ENCODE measurements at regions not wholly inside any gene's neighbourhood (a gene's known extent, or its start where the extent isn't known, plus 50 kb on each side); places are given as distances from the start of the nearest gene placed in this dataset.

DNA sequence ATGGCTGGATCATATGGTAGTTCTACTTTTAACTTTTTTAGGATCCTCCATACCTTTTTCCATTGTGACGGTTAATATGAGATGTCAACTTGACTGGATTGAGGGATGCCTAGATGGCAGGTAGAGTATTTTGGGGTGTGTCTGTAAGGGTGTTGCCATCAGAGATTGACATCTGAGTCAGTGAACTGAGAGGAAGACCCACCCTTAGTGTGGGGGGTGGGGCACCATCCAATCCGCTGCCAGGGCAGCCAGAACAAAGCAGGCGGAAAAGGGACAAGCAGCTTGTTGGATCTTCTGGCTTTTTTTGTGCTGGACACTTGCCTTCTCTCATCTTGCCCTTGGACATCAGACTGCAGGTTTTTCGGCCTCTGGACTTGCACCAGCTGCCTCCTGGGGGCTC lies 168.5 kb upstream of the CXCL13 start:
- no peaks in the 10 kb centered on the region for H3K4me1 ChIP-seq (ENCODE audit: control insufficient read depth, insufficient read depth, low read length)
- no peaks in the 10 kb centered on the region for H4K20me1 ChIP-seq (ENCODE audit: control insufficient read depth, insufficient read depth)
- ChIA-PET POLR2A (no interaction called here), RAD21 (ENCODE audit: unreplicated experiment) (no interaction called here), SMC1A (ENCODE audit: uncharacterized antibody, unreplicated experiment) (no interaction called here), CTCF (interaction anchor here (1.3 kb wide), 1 partner anchor 164 kb away, joined by 4 read pairs; no protein-coding TSS in a partner anchor)
- no peaks in the 10 kb centered on the region for H3K79me2 ChIP-seq (ENCODE audit: control insufficient read depth, insufficient read depth, low read length)
- H3K4me2 ChIP-seq (ENCODE audit: control insufficient read depth, insufficient read depth): no peak overlapping the region
- no peak overlapping the region for H3K4me3 ChIP-seq
- H2AFZ ChIP-seq (ENCODE audit: control insufficient read depth, low read depth, low read length): no peak overlapping the region
- BruUV-seq (replicated peaks): no TSS peak
- DNase-seq (ENCODE audit: low read depth, low spot score) (no peak), ATAC-seq (no peak), FAIRE-seq (no peak)
- in situ Hi-C loops (cut with MboI): no loop called here
- no peaks in the 10 kb centered on the region for H3K27me3 ChIP-seq (replicated peaks in 1 of 2; ENCODE audit: control insufficient read depth in 2 of 2, insufficient read depth in 2 of 2, low read length in 1 of 2)
- intact Hi-C loops (cut with micrococcal nuclease; ENCODE audit: unreplicated experiment): no loop called here
- H3K9ac ChIP-seq (ENCODE audit: control insufficient read depth, insufficient read depth, low read length): no peak overlapping the region
- WGBS (ENCODE audit: insufficient coverage, insufficient replicate concordance, low lambda C conversion rate, missing lambda C conversion rate): 53% methylated on average over 4 of the region's 4 CpGs
- H3K9me3 ChIP-seq (replicated peaks; ENCODE audit: control insufficient read depth, insufficient read depth, low read length): no peaks in the 10 kb centered on the region
- no peaks in the 10 kb centered on the region for H3K36me3 ChIP-seq (ENCODE audit: control insufficient read depth in 2 of 2, insufficient read depth in 2 of 2, low read length in 1 of 2)
- no peak overlapping the region for H3K27ac ChIP-seq (ENCODE audit: control insufficient read depth, insufficient read depth)
- no peak for TF ChIP-seq SMARCA5 (IDR thresholded peaks at IDR 0.05)
- TF ChIP-seq, protein P1, sequence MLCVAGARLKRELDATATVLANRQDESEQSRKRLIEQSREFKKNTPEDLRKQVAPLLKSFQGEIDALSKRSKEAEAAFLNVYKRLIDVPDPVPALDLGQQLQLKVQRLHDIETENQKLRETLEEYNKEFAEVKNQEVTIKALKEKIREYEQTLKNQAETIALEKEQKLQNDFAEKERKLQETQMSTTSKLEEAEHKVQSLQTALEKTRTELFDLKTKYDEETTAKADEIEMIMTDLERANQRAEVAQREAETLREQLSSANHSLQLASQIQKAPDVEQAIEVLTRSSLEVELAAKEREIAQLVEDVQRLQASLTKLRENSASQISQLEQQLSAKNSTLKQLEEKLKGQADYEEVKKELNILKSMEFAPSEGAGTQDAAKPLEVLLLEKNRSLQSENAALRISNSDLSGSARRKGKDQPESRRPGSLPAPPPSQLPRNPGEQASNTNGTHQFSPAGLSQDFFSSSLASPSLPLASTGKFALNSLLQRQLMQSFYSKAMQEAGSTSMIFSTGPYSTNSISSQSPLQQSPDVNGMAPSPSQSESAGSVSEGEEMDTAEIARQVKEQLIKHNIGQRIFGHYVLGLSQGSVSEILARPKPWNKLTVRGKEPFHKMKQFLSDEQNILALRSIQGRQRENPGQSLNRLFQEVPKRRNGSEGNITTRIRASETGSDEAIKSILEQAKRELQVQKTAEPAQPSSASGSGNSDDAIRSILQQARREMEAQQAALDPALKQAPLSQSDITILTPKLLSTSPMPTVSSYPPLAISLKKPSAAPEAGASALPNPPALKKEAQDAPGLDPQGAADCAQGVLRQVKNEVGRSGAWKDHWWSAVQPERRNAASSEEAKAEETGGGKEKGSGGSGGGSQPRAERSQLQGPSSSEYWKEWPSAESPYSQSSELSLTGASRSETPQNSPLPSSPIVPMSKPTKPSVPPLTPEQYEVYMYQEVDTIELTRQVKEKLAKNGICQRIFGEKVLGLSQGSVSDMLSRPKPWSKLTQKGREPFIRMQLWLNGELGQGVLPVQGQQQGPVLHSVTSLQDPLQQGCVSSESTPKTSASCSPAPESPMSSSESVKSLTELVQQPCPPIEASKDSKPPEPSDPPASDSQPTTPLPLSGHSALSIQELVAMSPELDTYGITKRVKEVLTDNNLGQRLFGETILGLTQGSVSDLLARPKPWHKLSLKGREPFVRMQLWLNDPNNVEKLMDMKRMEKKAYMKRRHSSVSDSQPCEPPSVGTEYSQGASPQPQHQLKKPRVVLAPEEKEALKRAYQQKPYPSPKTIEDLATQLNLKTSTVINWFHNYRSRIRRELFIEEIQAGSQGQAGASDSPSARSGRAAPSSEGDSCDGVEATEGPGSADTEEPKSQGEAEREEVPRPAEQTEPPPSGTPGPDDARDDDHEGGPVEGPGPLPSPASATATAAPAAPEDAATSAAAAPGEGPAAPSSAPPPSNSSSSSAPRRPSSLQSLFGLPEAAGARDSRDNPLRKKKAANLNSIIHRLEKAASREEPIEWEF (IDR thresholded peaks at IDR 0.05; ENCODE audit: insufficient replicate concordance, low read depth, low read length): no peak
- no peak for TF ChIP-seq SREBF2 (IDR thresholded peaks at IDR 0.05; ENCODE audit: low read length)
- TF ChIP-seq, protein P2, sequence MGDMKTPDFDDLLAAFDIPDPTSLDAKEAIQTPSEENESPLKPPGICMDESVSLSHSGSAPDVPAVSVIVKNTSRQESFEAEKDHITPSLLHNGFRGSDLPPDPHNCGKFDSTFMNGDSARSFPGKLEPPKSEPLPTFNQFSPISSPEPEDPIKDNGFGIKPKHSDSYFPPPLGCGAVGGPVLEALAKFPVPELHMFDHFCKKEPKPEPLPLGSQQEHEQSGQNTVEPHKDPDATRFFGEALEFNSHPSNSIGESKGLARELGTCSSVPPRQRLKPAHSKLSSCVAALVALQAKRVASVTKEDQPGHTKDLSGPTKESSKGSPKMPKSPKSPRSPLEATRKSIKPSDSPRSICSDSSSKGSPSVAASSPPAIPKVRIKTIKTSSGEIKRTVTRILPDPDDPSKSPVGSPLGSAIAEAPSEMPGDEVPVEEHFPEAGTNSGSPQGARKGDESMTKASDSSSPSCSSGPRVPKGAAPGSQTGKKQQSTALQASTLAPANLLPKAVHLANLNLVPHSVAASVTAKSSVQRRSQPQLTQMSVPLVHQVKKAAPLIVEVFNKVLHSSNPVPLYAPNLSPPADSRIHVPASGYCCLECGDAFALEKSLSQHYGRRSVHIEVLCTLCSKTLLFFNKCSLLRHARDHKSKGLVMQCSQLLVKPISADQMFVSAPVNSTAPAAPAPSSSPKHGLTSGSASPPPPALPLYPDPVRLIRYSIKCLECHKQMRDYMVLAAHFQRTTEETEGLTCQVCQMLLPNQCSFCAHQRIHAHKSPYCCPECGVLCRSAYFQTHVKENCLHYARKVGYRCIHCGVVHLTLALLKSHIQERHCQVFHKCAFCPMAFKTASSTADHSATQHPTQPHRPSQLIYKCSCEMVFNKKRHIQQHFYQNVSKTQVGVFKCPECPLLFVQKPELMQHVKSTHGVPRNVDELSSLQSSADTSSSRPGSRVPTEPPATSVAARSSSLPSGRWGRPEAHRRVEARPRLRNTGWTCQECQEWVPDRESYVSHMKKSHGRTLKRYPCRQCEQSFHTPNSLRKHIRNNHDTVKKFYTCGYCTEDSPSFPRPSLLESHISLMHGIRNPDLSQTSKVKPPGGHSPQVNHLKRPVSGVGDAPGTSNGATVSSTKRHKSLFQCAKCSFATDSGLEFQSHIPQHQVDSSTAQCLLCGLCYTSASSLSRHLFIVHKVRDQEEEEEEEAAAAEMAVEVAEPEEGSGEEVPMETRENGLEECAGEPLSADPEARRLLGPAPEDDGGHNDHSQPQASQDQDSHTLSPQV (IDR thresholded peaks at IDR 0.05): no peak
- TF ChIP-seq BRCA1 (IDR thresholded peaks at IDR 0.05; ENCODE audit: low read depth, low read length): no peak
- no peak for TF ChIP-seq STAT3 (IDR thresholded peaks at IDR 0.05; ENCODE audit: low read depth, low read length)
- TF ChIP-seq FOXM1 (IDR thresholded peaks at IDR 0.05; ENCODE audit: low read depth, low read length): no peak
- TF ChIP-seq, protein P3, sequence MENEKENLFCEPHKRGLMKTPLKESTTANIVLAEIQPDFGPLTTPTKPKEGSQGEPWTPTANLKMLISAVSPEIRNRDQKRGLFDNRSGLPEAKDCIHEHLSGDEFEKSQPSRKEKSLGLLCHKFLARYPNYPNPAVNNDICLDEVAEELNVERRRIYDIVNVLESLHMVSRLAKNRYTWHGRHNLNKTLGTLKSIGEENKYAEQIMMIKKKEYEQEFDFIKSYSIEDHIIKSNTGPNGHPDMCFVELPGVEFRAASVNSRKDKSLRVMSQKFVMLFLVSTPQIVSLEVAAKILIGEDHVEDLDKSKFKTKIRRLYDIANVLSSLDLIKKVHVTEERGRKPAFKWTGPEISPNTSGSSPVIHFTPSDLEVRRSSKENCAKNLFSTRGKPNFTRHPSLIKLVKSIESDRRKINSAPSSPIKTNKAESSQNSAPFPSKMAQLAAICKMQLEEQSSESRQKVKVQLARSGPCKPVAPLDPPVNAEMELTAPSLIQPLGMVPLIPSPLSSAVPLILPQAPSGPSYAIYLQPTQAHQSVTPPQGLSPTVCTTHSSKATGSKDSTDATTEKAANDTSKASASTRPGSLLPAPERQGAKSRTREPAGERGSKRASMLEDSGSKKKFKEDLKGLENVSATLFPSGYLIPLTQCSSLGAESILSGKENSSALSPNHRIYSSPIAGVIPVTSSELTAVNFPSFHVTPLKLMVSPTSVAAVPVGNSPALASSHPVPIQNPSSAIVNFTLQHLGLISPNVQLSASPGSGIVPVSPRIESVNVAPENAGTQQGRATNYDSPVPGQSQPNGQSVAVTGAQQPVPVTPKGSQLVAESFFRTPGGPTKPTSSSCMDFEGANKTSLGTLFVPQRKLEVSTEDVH (IDR thresholded peaks at IDR 0.05; ENCODE audit: low read depth, partially characterized antibody): no peak
- TF ChIP-seq NR2F1 (conservative IDR thresholded peaks at IDR 0.05): no peak
- TF ChIP-seq CHD2 (IDR thresholded peaks at IDR 0.05; ENCODE audit: borderline replicate concordance, low read depth, low read length): no peak
- TF ChIP-seq YY1 (IDR thresholded peaks at IDR 0.05; ENCODE audit: low read depth, low read length): no peak
- no peak for TF ChIP-seq HDAC2 (IDR thresholded peaks at IDR 0.05)

All from GM12878 (cell line).